Activated CD4-positive, alpha-beta T cell treated with anti-CD3 and anti-CD28 coated beads, Interleukin-2, amount 50 U/mL, for 48 hours (primary cell): ENCODE measurements at regions not wholly inside any gene's neighbourhood (a gene's known extent, or its start where the extent isn't known, plus 50 kb on each side); places are given as distances from the start of the nearest gene placed in this dataset.
"Not testable (repeated sequence)": the region's sequence is repeated elsewhere in the genome, so short reads cannot be mapped to it uniquely, and the experiment has no call there.

ENCODE experiments used
- DNase-seq, 2 experiments: peaks; one replicate each; pipeline ENCODE4 v3.0.0-alpha.2; 2020

DNA sequence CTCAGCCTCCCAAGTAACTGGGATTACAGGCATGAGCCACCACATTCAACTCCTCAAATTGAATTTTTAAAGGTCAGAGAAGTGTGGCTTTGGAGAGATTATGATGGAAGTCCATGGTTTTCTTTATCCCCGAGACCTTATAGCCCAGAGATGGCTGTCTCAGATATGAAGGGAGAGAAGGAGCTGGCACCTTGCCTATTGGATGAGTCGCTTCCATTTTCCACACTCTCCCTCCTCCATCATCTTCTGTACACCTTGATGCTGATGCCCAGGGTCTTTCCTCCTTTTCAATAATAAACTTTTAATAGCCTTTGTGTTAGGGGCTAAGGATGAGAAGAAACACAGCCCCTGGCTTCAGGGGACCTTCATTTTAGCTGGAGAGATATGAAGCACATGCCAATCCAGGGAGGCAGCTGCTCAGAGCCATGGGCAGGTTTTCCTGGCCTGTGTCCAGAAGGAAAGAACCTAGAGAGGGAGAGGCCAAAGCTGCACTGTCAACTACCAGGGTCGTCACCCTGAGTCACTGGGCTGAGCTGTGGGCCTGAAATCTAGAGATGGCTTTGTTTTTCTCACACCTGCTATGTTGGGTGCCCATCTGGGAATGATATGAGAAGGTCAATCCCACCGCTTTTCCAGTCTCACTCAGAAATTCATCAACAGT is 146.0 kb upstream of the SERTAD2 start:
- no peak for DNase-seq

- DNase-seq, result no peak
Measured at GRCh38 chr2:64803776-64804175, 150.1 kb upstream of the SERTAD2 start.

GRCh38 chr2:64804651-64805050 is 150.9 kb upstream of the SERTAD2 start:
- DNase-seq, result no peak

DNA sequence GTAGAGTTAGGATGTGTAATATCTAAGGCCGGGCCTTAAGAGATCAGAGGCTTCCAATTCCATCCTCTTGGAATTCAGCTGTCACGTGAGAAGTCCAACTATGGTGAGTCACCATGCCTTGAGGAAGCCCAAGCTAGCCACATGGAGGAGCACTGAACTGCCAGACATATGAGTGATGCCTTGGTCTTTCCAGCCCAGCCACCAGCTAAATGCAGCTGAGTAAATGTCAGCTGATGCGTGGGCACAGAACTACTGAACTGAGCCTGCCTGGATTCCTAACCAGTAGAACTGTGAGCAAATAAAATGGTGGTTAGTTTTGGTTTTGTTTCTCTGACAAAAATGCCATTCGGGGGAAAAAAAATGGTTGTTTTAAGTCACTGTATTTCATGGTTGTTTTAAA is 153.7 kb upstream of the SERTAD2 start:
- DNase-seq, result peak; percentile 51 to 72

DNA sequence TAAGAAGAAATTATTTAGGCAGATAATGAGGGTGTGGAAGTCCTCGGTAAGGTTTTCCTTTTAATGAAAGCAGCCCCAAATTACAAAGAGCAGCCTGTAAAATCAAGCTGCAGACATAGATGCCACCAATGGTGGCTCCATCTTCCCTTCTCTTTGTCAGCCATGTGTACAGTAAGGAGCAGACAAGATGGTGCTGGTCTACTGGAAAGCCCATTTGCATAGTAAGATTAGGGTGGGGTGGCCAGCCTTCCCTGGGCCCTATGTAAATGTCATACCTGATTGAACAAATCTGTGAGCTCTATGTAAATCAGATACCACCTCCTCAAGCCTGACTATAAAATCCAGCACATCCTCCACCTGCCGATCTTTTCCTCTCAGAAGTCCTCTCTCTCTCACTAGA is 154.4 kb upstream of the SERTAD2 start:
- no peak for DNase-seq

DNA sequence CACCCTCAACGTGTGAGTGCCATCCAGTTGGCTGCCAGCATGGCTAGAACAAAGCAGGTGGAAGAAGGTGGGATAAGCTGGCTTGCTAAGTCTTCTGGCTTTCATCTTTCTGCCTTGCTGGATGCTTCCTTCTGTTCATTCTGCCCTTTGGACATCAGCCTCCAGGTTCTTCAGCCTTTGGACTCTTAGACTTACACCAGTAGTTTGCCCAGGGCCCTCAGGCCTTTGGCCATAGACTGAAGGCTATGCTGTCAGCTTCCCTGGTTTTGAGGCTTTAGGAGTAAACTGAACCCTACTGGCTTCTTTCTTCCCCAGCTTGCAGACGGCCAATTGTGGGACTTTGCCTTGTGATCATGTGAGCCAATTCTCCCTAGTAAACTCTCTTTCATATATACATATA is 155.0 kb upstream of the SERTAD2 start:
- DNase-seq, result no peak

GRCh38 chr2:64809216-64809615 is 155.5 kb upstream of the SERTAD2 start:
- no peak for DNase-seq

- DNase-seq, result no peak
Measured at GRCh38 chr2:64812285-64812684, 158.6 kb upstream of the SERTAD2 start.

DNA sequence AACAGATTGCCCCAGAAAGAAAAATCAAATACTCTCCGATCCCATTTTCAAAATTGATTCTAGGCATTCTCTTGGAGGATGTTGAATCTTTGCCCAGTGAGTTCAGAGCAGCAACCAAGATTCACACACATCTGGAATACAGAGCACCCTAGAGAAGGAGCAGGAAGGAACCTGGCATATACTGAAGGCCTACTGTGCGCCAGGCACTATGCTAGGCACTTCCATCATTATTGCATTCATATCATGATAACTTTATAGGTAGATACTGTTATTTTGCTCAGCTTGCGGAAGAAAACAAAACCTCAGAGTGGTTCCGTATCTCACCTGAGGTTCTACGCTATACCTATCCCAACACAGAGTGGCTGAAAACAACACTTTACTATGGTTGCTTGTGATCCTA is 160.3 kb upstream of the SERTAD2 start:
- no peak for DNase-seq

GRCh38 chr2:64816526-64816925 is 162.8 kb upstream of the SERTAD2 start:
- DNase-seq, result not testable (repeated sequence)

GRCh38 chr2:64817453-64817852 is 163.7 kb upstream of the SERTAD2 start:
- no peak for DNase-seq

DNA sequence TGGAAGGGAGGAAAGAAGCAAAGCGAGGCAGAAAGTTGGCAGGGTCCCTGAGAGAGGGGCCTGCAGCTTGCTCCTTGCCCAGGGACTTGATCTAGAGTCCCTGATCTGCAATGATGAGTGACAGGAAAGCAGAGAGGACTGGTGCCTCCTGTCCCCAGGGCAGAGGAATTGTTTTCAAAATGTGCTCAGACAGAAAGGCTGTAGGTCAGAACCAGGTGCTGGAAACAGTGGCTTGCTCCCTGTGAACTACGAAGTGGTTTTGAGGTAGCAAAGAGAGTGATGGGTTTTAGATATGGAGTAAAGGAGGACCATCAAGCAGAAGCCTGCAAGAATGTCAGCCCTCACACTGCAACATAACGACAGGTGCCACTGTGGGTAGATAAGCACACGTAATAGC is 164.9 kb upstream of the SERTAD2 start:
- DNase-seq, result no peak

- DNase-seq, result no peak
Measured at GRCh38 chr2:64819361-64819760, 165.6 kb upstream of the SERTAD2 start.

GRCh38 chr2:64819774-64820688 is 166.3 kb upstream of the SERTAD2 start:
- peak; percentile 47 to 57 for DNase-seq

DNA sequence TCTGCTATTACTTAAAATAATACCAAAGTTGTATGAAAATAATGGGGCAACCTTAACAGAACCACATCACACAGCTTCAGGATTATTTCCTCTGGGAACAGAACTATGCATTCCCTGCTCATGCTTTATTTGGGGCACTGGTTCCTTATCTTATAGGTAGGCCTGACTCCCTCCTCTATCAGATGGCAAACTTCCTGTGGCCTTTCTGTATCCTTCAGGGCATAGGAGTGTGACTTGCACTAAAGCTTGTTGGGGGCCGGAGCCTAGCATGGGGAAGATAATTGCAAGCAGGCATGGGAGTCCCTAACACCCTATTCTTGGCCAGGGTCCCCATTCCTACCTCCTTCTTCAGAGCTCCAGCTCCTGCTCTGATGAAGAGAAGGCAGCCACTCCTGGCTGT is 167.2 kb upstream of the SERTAD2 start:
- no peak for DNase-seq

GRCh38 chr2:64823794-64824193 is 165.4 kb upstream of the SLC1A4 start:
- DNase-seq, result no peak

GRCh38 chr2:64825831-64826491 is 163.2 kb upstream of the SLC1A4 start:
- DNase-seq, result no peak

DNA sequence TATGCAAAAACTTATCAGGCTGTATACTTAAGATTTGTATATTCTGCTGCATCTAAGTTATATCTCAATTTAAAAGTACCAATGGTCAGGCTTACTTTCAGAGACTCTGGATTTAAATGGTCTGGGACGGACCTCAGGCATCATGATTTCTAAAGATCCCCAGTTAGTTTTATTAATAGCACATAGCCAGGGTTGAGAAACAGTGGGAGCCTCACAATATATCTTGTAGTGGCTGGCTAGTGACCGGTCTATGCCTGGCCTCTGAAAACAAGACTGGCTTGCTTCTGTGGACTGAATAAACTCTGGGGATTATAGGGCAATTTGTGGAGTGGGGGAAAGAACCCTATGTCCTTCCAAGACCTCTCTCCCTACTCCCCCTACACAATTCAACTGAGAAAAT is 162.5 kb upstream of the SLC1A4 start:
- no peak for DNase-seq

- no peak for DNase-seq
Measured at GRCh38 chr2:64828261-64828660, 160.9 kb upstream of the SLC1A4 start.

GRCh38 chr2:64829525-64829924 is 159.7 kb upstream of the SLC1A4 start:
- no peak for DNase-seq

DNA sequence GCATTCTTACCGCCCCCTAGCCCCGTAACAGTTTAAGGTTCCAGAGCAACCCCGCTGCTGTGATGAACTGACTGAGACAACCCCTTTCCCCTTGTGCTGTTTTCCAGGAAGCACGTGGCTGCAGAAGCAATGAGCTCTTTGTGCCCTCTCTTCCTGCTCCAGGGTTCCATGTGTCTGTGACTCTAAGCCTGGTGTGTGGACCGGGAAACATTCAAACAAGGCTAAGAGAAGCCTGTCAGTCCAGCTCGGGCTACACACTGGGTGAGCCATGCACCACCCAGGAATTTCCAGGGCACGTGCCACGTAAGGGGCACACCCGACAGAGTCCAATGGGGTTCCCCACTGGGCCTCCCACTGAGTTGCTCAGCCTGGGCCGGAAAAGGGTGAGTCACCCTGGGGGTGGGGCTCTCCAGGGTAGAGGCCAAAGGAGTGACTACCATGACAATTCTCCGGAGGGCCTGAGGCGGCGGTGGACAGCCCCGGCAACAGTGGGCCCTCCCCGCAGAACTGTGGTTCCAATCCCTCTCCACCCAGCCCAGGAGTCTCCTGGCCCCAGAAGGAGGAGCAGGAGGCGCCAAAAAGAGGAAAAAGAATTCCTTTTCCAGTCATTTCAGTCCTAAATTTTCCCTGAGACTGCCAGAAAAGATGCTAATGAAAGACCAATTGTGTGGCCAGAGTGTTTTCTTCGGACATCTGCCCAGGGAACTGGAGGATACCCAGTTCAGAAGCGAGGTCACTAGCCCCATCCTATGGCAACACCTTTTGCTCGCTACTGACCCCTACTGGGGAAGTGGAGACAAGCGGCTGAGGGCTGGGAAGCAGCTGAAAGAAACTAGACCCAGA is 157.8 kb upstream of the SLC1A4 start:
- DNase-seq, result peak; percentile 92 to 95

DNA sequence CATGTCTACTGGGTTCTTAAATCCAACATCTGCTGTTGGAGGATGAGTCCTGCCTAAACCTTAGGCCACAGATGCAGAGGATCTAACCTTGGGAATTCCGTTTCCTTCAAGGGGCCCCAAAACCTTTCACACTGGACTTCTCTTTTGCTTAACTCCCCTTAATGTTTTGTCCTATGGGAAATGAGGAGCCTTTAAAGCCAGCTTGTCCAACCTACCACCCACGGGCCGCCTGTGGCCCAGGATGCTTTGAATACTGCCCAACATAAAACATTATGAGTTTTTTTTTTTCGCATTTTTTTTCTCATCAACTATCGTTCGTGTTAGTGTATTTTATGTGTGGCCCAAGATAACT is 157.2 kb upstream of the SLC1A4 start:
- DNase-seq, result no peak

- DNase-seq, result no peak
Measured at GRCh38 chr2:64832936-64833335, 156.3 kb upstream of the SLC1A4 start.
